SK-N-MC (cell line): ENCODE measurements at regions not wholly inside any gene's neighbourhood (a gene's known extent, or its start where the extent isn't known, plus 50 kb on each side); places are given as distances from the start of the nearest gene placed in this dataset.
"Not testable (repeated sequence)": the region's sequence is repeated elsewhere in the genome, so short reads cannot be mapped to it uniquely, and the experiment has no call there.

ENCODE experiments used
- EZH2 ChIP-seq: fragments of 200-600 bp; sonication (generic); IDR thresholded peaks from one replicate; pipeline ENCODE4 v1.6.1; 2017; ENCODE audit warnings: antibody characterized with exemption
- POLR2AphosphoS5 ChIP-seq: IDR thresholded peaks from 2 replicates; pipeline ENCODE4 v1.6.1; 2012; ENCODE audit warnings: mild to moderate bottlenecking, low read depth, low read length, borderline replicate concordance

GRCh38 chr2:8561692-8562091 lies 120.2 kb upstream of the ID2 start:
- not testable (repeated sequence) for TF ChIP-seq POLR2AphosphoS5, EZH2
